GM18526 (cell line): ENCODE measurements at regions not wholly inside any gene's neighbourhood (a gene's known extent, or its start where the extent isn't known, plus 50 kb on each side); places are given as distances from the start of the nearest gene placed in this dataset.

Experiments used
- POLR2A ChIP-seq: IDR thresholded peaks from 3 replicates; pipeline ENCODE4 v1.6.1; 2011; ENCODE audit not compliant: insufficient read length; ENCODE audit errors: extremely low read depth

DNA sequence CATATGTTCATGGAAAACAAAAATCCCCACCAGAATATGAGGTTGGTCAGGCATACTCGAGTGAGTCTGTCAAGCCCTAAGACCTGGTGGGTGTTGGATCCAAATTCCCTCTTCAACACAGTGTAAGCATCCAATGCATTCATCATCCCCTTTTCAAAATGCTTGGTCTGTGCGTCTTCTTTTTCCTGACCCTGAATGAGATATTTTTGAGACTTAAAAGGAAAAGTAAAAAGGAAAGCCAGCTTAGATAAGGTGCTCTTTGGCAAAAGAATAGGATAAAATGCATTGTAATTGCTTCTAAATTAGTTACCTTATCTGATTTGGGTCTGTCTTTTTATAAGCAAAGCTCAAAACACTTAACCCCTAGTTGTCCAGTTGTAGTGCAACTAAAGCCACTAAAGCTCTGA is 331.5 kb downstream of the PTEN start:
- no peak for TF ChIP-seq POLR2A

GRCh38 chr10:88195841-88196240 is 332.4 kb downstream of the PTEN start:
- no peak for TF ChIP-seq POLR2A

GRCh38 chr10:88196291-88196690 is 332.9 kb downstream of the PTEN start:
- no peak for TF ChIP-seq POLR2A

- no peak for TF ChIP-seq POLR2A
Measured at GRCh38 chr10:88198023-88198422, 334.6 kb downstream of the PTEN start.

- no peak for TF ChIP-seq POLR2A
Measured at GRCh38 chr10:88200312-88201032, 337.0 kb downstream of the PTEN start.

- TF ChIP-seq POLR2A = no peak
Measured at GRCh38 chr10:88205842-88206446, 342.5 kb downstream of the PTEN start.

GRCh38 chr10:88207121-88207546 is 343.7 kb downstream of the PTEN start:
- TF ChIP-seq POLR2A = no peak

DNA sequence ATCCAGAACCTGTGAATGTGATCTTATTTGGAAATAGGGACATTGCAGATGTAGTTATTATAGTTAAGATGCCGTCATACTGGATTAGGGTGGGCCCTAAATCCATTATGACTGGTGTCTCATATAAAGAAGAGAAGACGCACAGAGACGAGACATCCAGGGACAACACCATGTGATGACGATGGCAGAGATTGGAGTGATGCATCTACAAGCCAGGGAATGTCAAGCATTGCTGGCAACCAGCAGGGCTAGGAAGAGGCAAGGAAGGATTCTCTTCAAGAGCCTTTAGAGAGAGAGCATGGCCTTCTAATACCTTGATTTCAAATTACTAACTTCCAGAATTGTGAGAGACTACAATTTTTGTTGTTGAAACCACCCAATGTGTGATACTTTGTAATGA is 345.8 kb downstream of the PTEN start:
- TF ChIP-seq POLR2A = no peak

DNA sequence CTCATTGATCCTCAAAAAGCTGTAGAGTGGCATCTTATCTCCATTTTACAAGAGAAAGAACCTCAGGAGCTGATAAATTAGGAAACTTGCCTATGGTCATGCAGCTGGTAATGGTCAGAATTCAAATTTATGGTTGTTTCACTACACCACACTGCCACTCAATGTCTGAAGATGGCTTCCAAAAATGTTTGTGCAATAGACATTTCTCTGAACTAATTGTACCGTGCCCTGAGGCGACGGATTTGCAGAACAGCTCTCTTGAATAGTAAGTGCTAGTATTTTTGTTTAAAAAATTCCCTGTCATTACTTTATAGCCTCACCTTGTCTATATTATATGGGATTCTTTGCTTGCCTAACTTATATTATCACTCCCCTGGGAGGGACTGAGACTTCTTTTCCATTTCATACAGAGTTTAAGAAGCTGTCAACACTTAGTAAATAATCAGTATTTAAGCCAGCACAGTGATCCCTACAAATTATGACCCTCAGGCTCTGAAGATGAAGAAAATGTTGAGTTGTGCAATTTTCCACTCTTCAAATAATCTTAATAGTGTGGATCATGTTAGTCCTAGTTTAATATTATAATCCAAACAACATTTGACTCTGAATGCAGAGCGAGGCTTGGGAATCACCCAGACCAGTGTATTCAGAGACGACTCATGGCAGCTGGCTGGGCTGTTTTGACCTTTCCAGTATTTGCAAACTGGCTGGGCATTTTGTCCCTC is 346.6 kb downstream of the PTEN start:
- no peak for TF ChIP-seq POLR2A

- TF ChIP-seq POLR2A = no peak
Measured at GRCh38 chr10:88211230-88211629, 347.8 kb downstream of the PTEN start.

DNA sequence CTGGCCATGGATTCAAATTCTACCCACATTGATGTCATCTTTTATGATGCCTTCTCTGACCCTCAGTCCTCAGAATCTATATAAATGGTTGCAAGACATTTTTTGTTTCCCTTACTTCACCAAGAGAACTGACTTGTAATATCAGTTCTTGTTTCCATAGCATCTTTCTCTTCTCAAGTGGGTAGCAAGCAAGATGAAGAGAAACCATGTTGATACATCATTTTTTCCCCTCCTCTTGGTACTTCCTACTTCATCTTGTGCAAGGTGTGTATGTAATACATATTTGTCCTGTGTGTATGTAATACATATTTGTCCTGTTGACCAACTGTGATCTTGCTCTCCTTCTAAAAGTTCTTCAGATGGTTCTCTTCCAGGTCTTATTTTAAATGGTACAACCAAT is 348.6 kb downstream of the PTEN start:
- TF ChIP-seq POLR2A = no peak

DNA sequence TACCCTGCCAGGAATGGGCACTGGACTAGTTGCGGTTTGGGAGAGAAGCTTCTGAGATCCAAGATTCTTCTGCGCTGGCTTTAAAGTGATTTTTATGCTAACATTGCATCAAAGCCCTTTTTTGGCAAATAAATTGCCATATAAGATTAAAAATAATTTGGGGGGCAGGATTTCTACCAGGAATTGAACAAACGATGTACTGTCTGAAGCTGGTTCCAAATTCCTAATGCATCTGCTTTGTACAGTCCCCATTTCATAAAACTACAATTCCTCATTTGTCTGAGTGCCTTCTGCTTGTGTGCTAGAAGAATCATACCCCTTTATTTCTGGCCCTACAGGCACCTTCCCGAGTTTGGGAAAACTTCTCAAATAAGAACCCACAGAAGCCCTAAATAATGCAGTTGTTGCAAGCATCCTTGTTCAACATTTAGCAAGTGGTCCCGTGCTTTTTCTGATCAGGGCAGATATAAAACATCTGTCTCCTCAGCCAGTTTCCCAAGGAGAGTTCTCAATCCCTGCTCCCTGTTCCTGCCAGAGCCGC is 349.7 kb downstream of the PTEN start:
- no peak for TF ChIP-seq POLR2A

- TF ChIP-seq POLR2A = no peak
Measured at GRCh38 chr10:88216976-88217375, 353.6 kb downstream of the PTEN start.

GRCh38 chr10:88218362-88218761 is 354.9 kb downstream of the PTEN start:
- no peak for TF ChIP-seq POLR2A

DNA sequence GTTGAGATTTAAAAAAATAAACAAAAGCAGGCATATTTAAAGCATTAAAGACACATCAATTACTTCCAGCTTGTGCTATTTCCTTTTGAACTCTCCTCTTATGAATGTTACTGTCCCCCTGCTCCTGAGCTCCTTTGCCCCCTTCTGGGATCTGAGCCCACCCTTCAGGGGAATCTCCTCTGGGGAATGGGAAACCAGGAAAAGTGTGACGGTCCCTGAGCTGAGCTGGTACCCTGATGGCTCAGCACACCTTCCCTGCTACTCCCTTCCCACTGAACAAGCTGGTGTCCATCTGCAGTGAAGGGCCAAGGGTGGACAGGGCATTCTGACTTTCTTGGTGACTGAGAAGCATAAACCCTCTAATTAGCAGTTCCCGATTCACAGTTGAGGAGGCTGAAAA is 356.3 kb downstream of the PTEN start:
- TF ChIP-seq POLR2A = no peak
